T47D (cell line): ENCODE measurements at regions not wholly inside any gene's neighbourhood (a gene's known extent, or its start where the extent isn't known, plus 50 kb on each side); places are given as distances from the start of the nearest gene placed in this dataset.
A peak's percentile ranks its signal among the peaks of the same experiment; 100 is the strongest.

Source experiments
- DNase-seq, 2 experiments: peaks; one replicate each; pipeline versions ENCODE4 v3.0.0 to v3.0.0-alpha.2; 2011 to 2012; ENCODE audit warnings: low read depth in 1 of 2, low spot score in 1 of 2
- JUND ChIP-seq: IDR thresholded peaks from 2 replicates; pipeline ENCODE4 v1.6.1; 2012; ENCODE audit warnings: low read depth
- in situ Hi-C: cut with HindIII; loops from 2 replicates; pipeline ENCODE4 v1.10.0; 2016; ENCODE audit warnings: low sequenced_read_pairs, low pct_unique_long_range_greater_than_20kb

DNA sequence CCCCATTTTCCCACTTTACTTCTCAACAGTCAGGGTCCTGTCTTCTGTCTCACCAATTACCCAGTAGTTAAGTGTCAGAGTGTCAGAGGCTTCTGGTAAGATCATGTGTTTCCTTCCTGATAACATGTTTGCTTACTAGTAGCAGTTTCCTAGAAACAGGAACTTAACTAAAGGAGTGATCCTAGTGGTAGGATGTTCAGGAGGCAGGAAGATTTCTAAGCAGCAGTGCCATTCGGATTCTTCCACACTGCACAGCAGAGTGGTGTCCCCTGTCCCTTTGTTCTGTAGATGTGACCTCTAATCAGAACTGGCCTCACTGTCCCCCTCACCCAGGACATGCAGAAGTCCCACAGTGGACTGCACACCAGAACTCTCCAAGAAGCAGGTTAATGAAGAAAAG lies 221.8 kb upstream of the OSR1 start:
- DNase-seq = no peak
- TF ChIP-seq JUND = no peak
- in situ Hi-C loops = no loop called here

DNA sequence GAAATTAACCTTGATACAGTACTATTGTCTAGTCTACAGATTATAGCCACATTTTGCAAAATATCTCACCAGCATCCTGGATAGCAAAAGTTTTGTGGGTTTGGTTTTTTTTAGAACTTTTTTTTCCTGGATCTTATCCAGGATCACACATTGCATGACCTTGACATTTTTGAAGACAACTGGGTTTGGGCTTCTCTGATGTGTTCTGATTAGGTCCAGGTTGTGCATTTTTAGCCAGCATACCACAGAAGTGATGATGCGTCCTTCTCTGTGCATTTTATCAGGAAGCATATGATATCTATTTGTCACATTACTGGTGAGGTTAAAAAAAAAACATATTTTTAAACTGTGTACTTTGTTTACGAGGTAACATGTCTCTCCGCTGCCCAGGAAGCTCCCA lies 221.0 kb upstream of the OSR1 start:
- in situ Hi-C loops = no loop called here
- no peak for TF ChIP-seq JUND
- DNase-seq = no peak

DNA sequence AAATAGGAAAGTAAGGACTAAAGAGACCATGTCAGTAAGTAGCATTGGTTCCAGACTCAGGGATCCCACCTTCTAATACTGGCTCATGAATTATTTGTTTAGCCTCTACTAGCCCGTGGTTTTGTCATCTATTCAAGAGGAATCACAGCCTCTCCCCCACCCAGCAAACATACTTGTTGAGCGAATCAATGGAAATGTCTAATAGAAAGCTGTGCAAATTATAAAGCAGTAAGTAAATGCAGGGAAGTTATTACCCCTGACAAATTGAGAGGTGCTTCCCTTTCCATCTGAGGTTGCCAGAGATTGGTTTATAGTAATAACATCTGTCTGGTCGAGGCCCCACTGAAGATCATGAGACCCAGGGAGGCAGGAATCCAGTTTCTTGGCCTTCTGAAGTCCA lies 219.3 kb upstream of the OSR1 start:
- TF ChIP-seq JUND = no peak
- in situ Hi-C loops = no loop called here
- DNase-seq = no peak

DNA sequence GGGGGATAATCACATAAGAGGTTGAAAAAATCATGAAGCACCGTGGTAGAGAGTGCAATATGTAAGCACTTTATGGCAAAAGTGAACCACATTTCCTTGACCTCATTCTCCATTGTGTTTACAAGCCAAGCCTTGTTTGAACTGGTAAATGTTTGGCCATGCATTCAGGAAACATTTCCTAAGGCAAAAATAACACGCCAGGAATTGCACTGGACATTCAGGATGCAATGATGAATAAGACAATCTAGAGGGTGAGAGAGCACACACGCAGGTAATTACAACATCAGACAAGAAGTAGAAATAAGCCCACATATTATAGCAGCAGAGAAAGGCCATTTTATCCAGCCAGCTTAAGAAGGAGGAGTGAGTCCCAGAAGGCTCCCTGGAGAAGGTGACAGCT lies 218.0 kb upstream of the OSR1 start:
- no peak; the same call in 1 of the 2 replicates for TF ChIP-seq JUND
- DNase-seq = peak in 1 of 2 experiments; percentile 78
- in situ Hi-C loops = no loop called here

DNA sequence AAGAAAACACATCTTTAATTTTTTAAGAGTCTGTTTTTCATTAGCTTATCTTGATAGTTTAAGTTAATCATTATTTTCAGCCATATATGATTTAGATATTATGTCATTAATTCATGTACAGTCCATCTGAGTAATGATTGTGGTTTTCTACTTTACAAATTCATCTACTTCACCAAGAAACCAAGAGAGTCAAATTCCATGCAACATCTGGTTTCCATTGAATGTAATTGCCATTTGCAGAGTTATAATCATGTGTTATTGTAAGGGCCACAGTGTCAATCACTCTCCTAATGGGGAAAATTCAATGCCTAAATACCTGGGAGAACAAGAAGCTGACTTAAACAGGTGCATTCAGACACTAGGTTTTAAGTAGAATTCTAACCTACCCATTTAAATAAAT lies 217.2 kb upstream of the OSR1 start:
- in situ Hi-C loops = no loop called here
- TF ChIP-seq JUND = no peak
- no peak for DNase-seq

DNA sequence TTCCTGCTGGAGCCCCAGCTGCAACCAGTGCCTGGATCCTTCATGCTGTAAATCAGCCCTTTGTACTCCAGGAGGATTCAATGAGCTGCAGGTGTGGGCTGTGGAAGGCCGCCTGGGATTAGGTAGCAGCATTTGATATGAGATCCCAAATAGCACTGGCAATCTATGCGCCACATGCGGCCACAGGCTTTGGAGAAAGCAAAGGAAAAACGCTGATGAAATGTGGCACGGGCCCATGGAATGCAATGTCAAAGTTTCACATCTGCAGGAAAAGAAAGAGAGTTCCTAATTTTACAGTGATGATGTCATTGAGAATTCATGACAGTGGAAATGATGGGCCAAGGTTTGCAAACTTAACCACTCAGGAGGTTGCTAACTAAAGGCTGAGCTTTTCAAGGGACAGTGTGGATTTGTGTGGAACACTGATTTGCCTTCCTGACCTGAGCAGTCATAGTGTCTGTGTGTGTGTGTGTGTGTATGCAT lies 216.4 kb upstream of the OSR1 start:
- no peak for TF ChIP-seq JUND
- no peak for DNase-seq
- in situ Hi-C loops = no loop called here

DNA sequence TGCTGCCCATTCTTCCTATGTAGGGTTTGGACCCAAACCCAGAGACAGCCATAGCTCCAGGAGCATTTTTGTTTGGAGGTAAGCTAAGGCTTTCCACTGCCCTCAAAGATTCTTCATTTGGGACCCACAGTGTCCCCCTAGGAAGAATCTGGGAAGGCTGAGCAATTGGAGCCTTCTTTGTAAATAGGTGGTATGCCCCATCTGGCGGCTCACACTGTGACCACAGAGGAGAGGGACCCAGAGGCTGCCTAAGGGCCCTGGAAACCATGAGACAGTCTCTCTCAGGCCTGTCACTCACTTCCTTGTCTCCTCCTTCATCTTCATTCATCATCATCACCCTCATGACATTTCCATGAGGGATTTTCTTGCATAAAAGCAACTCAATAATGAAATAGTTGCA lies 215.4 kb upstream of the OSR1 start:
- no peak for TF ChIP-seq JUND
- DNase-seq = no peak
- in situ Hi-C loops = no loop called here

DNA sequence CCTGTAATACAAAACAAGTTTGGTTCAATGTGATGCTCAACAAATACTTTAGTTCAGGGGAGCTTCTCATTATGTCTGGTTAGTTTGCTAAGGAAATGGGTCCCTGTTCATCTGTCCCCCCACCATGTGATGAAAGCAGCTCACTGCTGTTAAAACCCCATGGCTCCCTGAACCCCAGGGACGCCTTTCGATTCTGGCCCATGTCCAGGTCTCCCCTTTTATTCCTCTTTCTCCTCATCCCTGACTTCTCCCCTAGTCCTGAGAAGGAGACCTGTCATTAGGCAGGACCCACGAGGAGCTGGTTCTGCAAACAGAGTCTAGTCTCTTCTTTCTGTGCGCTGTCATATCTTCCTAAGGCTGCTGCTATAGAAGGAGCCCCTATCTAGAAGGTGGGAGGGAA lies 213.3 kb upstream of the OSR1 start:
- in situ Hi-C loops = no loop called here
- DNase-seq = no peak
- no peak for TF ChIP-seq JUND

DNA sequence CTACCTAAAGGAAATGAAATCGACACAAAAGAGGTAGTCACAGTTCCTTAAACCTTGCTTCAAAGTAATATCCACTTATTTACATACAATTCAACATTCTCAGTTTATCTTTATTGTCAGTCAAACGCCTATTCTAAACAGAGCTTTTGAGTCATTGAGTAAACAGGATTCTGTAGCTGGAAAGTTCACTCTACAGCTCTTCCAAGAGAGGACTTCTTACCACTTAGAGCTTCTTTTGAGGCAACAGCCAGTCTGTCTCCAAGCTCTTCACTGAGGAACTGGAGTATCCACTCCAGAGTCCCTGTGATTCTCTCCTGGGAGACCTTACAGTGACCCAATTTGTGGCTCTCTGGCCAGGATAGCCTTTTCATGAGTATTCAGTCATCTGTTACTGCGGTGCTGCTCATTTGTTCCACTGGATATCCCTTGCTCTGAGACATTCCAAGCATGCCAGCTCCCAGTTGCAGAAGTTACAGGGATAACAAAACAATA lies 210.9 kb upstream of the OSR1 start:
- in situ Hi-C loops = no loop called here
- DNase-seq = peak; percentile 28 to 66
- peak; percentile 81 for TF ChIP-seq JUND

DNA sequence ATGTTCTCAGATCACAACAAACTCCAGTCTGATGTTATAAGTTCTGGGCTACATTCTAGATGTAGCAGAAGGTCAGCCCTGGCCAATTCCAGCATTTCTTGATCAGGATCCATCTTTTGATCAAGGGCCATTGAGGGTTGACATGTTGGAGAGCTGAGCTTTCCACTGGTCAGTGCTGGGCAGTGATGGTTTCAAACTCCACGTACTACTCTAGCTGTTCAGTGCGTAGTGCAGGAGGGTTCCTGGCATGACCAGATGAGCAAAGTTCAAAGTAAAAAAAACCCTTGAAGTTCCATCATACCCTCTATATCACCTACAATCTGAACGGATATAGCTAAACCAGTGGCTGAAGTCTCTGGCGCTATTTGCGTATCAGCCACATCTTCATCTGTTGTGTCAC lies 210.4 kb upstream of the OSR1 start:
- DNase-seq = no peak
- no peak for TF ChIP-seq JUND
- in situ Hi-C loops = no loop called here

DNA sequence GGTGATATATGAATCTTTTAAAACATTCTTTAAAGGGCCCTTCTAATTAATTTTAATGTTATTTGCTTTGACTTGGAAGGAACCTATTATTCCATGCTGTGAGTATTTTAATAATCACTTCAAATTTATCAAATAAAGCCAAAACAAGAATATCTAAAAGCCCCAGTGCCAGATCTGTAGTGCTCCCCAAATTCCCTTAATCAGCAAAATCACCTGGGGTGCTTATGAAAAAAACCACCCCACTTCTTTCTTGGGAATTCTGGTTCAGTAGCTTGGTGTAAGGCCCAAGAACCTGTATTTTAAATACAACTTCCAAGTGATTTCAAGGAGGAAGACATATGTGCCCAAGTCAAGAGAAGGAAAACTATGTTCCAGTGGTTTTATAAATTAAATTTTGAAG lies 202.4 kb upstream of the OSR1 start:
- no peak for DNase-seq
- in situ Hi-C loops = no loop called here
- TF ChIP-seq JUND = no peak

DNA sequence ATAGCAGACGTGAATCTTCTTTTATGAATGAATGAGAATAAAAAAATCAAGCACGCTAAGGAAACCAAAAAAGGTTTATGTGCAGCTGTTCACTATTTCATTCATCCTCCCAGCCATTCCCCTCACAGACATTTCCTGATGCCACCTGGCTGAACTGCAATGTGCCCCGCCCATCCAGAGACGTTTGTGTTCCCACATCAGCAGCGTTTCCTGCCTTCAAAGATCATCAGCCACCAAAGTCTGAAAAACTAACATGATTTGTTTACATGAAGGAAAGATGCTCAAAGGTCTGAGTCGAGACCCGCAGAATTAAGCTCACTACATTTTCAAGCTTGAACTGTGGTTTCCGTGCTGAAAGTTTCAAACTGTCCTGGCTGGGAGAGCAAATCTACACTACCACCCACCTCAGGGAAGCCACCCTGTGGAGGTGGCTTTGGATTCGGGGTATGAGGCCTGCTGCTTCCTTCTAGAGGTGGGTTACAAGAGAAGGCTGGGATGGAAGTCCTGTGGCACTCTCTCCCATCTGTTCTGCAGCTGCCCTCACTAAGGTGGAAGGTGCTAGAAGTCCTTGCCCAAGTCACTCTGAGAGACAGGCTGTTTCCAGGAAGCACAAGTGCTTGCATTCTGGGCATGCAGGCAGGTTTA lies 201.3 kb upstream of the OSR1 start:
- DNase-seq = no peak
- TF ChIP-seq JUND = no peak
- in situ Hi-C loops = no loop called here

DNA sequence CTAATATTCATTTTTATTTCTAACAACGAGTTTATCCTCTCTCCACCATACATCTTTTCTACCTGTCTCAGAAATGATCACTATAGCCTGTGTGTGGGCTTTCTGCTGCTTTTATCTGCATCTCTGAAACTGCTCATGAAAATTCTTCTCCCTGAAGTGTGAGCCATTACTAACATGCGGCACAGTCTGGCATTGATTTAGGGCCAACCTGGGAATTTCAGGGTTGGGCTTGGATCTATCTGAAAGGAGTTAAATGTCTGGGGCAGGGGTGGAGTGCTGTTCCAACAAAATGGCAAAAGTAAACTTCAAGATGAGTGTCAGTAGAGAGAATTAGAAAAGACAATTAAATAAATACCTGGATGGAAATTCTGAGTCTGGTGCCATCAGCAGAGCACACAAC lies 198.2 kb upstream of the OSR1 start:
- no peak for TF ChIP-seq JUND
- in situ Hi-C loops = no loop called here
- DNase-seq = no peak

DNA sequence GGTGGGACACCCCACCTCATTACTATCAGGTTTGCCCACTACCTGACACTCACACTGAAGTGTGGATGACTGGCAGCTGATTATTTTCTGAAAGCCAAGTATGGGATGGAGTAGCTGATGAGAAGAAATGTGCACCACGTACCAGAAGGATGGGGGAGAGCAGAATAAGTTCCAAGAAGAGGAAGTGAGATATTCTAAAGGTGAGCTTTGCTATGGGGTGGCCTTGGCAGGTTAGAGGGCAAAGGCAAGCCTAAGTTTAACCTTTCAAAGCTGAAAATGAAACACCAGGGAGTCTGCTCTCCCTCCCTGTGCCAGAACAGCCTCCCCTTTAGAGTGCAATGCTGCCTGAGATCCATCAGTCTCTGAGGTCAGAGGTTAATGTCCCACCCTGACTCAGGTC lies 196.1 kb upstream of the OSR1 start:
- no peak for TF ChIP-seq JUND
- no peak for DNase-seq
- in situ Hi-C loops = no loop called here
